ENCODE measurements at regions not wholly inside any gene's neighbourhood (a gene's known extent, or its start where the extent isn't known, plus 50 kb on each side); places are given as distances from the start of the nearest gene placed in this dataset.

- TF ChIP-seq CTCF (IDR thresholded peaks at IDR 0.05) (no peak), POLR2A (IDR thresholded peaks at IDR 0.05) (no peak)
Observed at GRCh38 chr1:187157115-187157514, 328.4 kb downstream of the PLA2G4A start.
